ENCODE measurements at regions not wholly inside any gene's neighbourhood (a gene's known extent, or its start where the extent isn't known, plus 50 kb on each side); places are given as distances from the start of the nearest gene placed in this dataset.
"Not testable (repeated sequence)": the region's sequence is repeated elsewhere in the genome, so short reads cannot be mapped to it uniquely, and the experiment has no call there.

GRCh38 chr2:88802026-88802425 lies 110.6 kb downstream of the RPIA start:
- H3K4me3 Mint-ChIP-seq; H3K9me3 Mint-ChIP-seq; DNase-seq; H3K27me3 Mint-ChIP-seq (ENCODE audit: low read depth); H3K4me1 Mint-ChIP-seq (ENCODE audit: low read depth); ATAC-seq; H3K36me3 Mint-ChIP-seq (ENCODE audit: insufficient read depth): not testable (repeated sequence)

GRCh38 chr2:88807237-88807962 lies 115.9 kb downstream of the RPIA start:
- Mint-ChIP-seq H3K4me1 (ENCODE audit: low read depth) (no peaks in the 10 kb centered on the region), H3K4me3 (no peak overlapping the region), H3K9me3 (peaks cover under 1% of the 10 kb centered on the region), H3K36me3 (ENCODE audit: insufficient read depth) (no peaks in the 10 kb centered on the region), H3K27me3 (ENCODE audit: low read depth) (peaks cover 13% of the 10 kb centered on the region)
- ATAC-seq: no peak
- no peak for DNase-seq

- ATAC-seq (no peak), DNase-seq (no peak)
- Mint-ChIP-seq H3K4me1 (ENCODE audit: low read depth) (no peaks in the 10 kb centered on the region), H3K9me3 (peaks cover 4% of the 10 kb centered on the region), H3K4me3 (no peak overlapping the region), H3K36me3 (ENCODE audit: insufficient read depth) (no peaks in the 10 kb centered on the region), H3K27me3 (ENCODE audit: low read depth) (peaks cover 17% of the 10 kb centered on the region)
Observed at GRCh38 chr2:88808083-88808482, 116.6 kb downstream of the RPIA start.

GRCh38 chr2:88808652-88809051 lies 117.2 kb downstream of the RPIA start:
- Mint-ChIP-seq H3K27me3 (ENCODE audit: low read depth) (peaks cover 17% of the 10 kb centered on the region), H3K4me3 (no peak overlapping the region), H3K9me3 (peaks cover 4% of the 10 kb centered on the region), H3K4me1 (ENCODE audit: low read depth) (no peaks in the 10 kb centered on the region), H3K36me3 (ENCODE audit: insufficient read depth) (no peaks in the 10 kb centered on the region)
- no peak for ATAC-seq
- DNase-seq: no peak

GRCh38 chr2:88809216-88809615 lies 117.7 kb downstream of the RPIA start:
- Mint-ChIP-seq H3K36me3 (ENCODE audit: insufficient read depth) (no peaks in the 10 kb centered on the region), H3K9me3 (peaks cover 4% of the 10 kb centered on the region), H3K4me3 (no peak overlapping the region), H3K4me1 (ENCODE audit: low read depth) (no peaks in the 10 kb centered on the region), H3K27me3 (ENCODE audit: low read depth) (peaks cover 17% of the 10 kb centered on the region)
- ATAC-seq (no peak), DNase-seq (no peak)

GRCh38 chr2:88810017-88810416 lies 118.5 kb downstream of the RPIA start:
- Mint-ChIP-seq H3K36me3 (ENCODE audit: insufficient read depth) (no peaks in the 10 kb centered on the region), H3K27me3 (ENCODE audit: low read depth) (peaks cover 17% of the 10 kb centered on the region), H3K4me3 (no peak overlapping the region), H3K9me3 (peaks cover 7% of the 10 kb centered on the region), H3K4me1 (ENCODE audit: low read depth) (no peaks in the 10 kb centered on the region)
- DNase-seq (no peak), ATAC-seq (no peak)

GRCh38 chr2:88810488-88810887 lies 119.0 kb downstream of the RPIA start:
- Mint-ChIP-seq H3K4me3 (no peak overlapping the region), H3K9me3 (peaks cover 10% of the 10 kb centered on the region), H3K36me3 (ENCODE audit: insufficient read depth) (no peaks in the 10 kb centered on the region), H3K27me3 (ENCODE audit: low read depth) (peaks cover 17% of the 10 kb centered on the region), H3K4me1 (ENCODE audit: low read depth) (no peaks in the 10 kb centered on the region)
- ATAC-seq (no peak), DNase-seq (no peak)

- Mint-ChIP-seq H3K27me3 (ENCODE audit: low read depth) (peaks cover 17% of the 10 kb centered on the region), H3K9me3 (peaks cover 14% of the 10 kb centered on the region), H3K4me1 (ENCODE audit: low read depth) (no peaks in the 10 kb centered on the region), H3K4me3 (no peak overlapping the region), H3K36me3 (ENCODE audit: insufficient read depth) (no peaks in the 10 kb centered on the region)
- no peak for DNase-seq
- ATAC-seq: no peak
Observed at GRCh38 chr2:88811233-88811632, 119.8 kb downstream of the RPIA start.

GRCh38 chr2:88811681-88812080 lies 120.2 kb downstream of the RPIA start:
- no peaks in the 10 kb centered on the region for H3K4me1 Mint-ChIP-seq (ENCODE audit: low read depth)
- H3K36me3 Mint-ChIP-seq (ENCODE audit: insufficient read depth): no peaks in the 10 kb centered on the region
- peaks cover 17% of the 10 kb centered on the region for H3K27me3 Mint-ChIP-seq (ENCODE audit: low read depth)
- no peak overlapping the region for H3K4me3 Mint-ChIP-seq
- H3K9me3 Mint-ChIP-seq: peaks cover 16% of the 10 kb centered on the region
- ATAC-seq: no peak
- no peak for DNase-seq

- DNase-seq (no peak), ATAC-seq (no peak)
- Mint-ChIP-seq H3K27me3 (ENCODE audit: low read depth) (peaks cover 7% of the 10 kb centered on the region), H3K4me1 (ENCODE audit: low read depth) (no peaks in the 10 kb centered on the region), H3K9me3 (peaks cover 16% of the 10 kb centered on the region), H3K4me3 (no peak overlapping the region), H3K36me3 (ENCODE audit: insufficient read depth) (no peaks in the 10 kb centered on the region)
Observed at GRCh38 chr2:88813612-88814011, 122.1 kb downstream of the RPIA start.

- no peaks in the 10 kb centered on the region for H3K36me3 Mint-ChIP-seq (ENCODE audit: insufficient read depth)
- no peak for DNase-seq
- no peaks in the 10 kb centered on the region for H3K4me1 Mint-ChIP-seq (ENCODE audit: low read depth)
- H3K4me3 Mint-ChIP-seq: no peak overlapping the region
- ATAC-seq: no peak
- H3K27me3 Mint-ChIP-seq (ENCODE audit: low read depth): peaks cover 7% of the 10 kb centered on the region
- H3K9me3 Mint-ChIP-seq: peaks cover 16% of the 10 kb centered on the region
Observed at GRCh38 chr2:88815282-88815681, 123.8 kb downstream of the RPIA start.

GRCh38 chr2:88815697-88816096 lies 124.2 kb downstream of the RPIA start:
- Mint-ChIP-seq H3K4me3 (no peak overlapping the region), H3K27me3 (ENCODE audit: low read depth) (peaks cover 5% of the 10 kb centered on the region), H3K4me1 (ENCODE audit: low read depth) (no peaks in the 10 kb centered on the region), H3K36me3 (ENCODE audit: insufficient read depth) (no peaks in the 10 kb centered on the region), H3K9me3 (peaks cover 16% of the 10 kb centered on the region)
- no peak for ATAC-seq
- no peak for DNase-seq

- Mint-ChIP-seq H3K36me3 (ENCODE audit: insufficient read depth) (no peaks in the 10 kb centered on the region), H3K27me3 (ENCODE audit: low read depth) (no peaks in the 10 kb centered on the region), H3K9me3 (peaks cover 12% of the 10 kb centered on the region), H3K4me3 (no peak overlapping the region), H3K4me1 (ENCODE audit: low read depth) (no peaks in the 10 kb centered on the region)
- ATAC-seq (no peak), DNase-seq (no peak)
Observed at GRCh38 chr2:88818381-88818780, 126.9 kb downstream of the RPIA start.

- Mint-ChIP-seq H3K36me3 (ENCODE audit: insufficient read depth) (no peaks in the 10 kb centered on the region), H3K27me3 (ENCODE audit: low read depth) (peaks cover 6% of the 10 kb centered on the region), H3K9me3 (no peaks in the 10 kb centered on the region), H3K4me1 (ENCODE audit: low read depth) (no peaks in the 10 kb centered on the region), H3K4me3 (no peak overlapping the region)
- ATAC-seq: no peak
- DNase-seq: no peak
Observed at GRCh38 chr2:88824951-88825350, 133.5 kb downstream of the RPIA start.

GRCh38 chr2:88826399-88826798 lies 134.9 kb downstream of the RPIA start:
- Mint-ChIP-seq H3K4me1 (ENCODE audit: low read depth) (no peaks in the 10 kb centered on the region), H3K9me3 (no peaks in the 10 kb centered on the region), H3K4me3 (no peak overlapping the region), H3K27me3 (ENCODE audit: low read depth) (peaks cover 6% of the 10 kb centered on the region), H3K36me3 (ENCODE audit: insufficient read depth) (no peaks in the 10 kb centered on the region)
- ATAC-seq (no peak), DNase-seq (no peak)
